ENCODE measurements at regions not wholly inside any gene's neighbourhood (a gene's known extent, or its start where the extent isn't known, plus 50 kb on each side); places are given as distances from the start of the nearest gene placed in this dataset.

DNA sequence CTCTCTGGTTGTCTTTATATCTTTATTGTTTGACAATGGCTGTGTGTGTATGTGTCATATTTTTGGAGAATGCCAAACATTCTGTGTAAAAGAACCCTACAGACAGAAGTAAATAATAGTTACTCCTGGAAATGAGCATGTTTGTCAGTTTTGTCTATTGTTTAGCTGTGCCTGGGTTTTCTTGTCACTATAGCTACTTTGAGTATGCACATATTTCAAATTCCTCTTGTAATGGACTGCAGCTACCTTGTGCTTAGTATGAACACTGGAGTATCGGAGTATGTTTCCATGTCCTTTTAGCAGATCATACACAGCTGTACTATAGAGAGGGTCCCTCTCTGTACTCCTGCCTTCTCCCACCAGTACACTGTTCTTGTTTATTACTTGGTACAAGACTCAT, 58.0 kb upstream of the DOCK10 start:
- ChIA-PET POLR2A (no interaction called here), CTCF (no interaction called here)
- no peak for DNase-seq (ENCODE audit: low read depth)
- Histone ChIP-seq H3K36me3 (ENCODE audit: control insufficient read depth, insufficient read depth, low read length) (no peaks in the 10 kb centered on the region), H3K4me3 (ENCODE audit: low read depth, low read length) (no peak overlapping the region), H3K27me3 (ENCODE audit: control insufficient read depth, insufficient read depth, low read length) (no peaks in the 10 kb centered on the region)
- TF ChIP-seq, protein P1, sequence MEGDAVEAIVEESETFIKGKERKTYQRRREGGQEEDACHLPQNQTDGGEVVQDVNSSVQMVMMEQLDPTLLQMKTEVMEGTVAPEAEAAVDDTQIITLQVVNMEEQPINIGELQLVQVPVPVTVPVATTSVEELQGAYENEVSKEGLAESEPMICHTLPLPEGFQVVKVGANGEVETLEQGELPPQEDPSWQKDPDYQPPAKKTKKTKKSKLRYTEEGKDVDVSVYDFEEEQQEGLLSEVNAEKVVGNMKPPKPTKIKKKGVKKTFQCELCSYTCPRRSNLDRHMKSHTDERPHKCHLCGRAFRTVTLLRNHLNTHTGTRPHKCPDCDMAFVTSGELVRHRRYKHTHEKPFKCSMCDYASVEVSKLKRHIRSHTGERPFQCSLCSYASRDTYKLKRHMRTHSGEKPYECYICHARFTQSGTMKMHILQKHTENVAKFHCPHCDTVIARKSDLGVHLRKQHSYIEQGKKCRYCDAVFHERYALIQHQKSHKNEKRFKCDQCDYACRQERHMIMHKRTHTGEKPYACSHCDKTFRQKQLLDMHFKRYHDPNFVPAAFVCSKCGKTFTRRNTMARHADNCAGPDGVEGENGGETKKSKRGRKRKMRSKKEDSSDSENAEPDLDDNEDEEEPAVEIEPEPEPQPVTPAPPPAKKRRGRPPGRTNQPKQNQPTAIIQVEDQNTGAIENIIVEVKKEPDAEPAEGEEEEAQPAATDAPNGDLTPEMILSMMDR (IDR thresholded peaks at IDR 0.05; ENCODE audit: insufficient read depth, low read depth, low read length) = no peak

DNA sequence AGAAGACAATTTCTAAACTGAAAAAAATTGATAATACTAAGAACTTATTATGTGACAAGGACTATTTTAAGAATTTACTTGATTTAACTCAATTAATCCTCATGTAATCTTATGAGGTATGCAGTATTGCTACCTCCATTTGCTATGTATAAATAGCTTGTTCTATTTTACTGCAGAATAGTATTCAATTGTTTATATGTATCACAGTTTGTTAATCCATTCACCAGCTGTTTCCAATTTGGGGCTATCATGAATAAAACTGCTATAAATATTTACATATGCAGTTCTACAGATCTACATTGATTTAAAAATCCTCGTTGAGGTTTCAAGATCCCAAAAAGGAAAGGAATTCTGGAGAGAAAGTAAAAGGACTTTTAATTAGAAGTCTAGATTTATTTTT, 54.8 kb upstream of the DOCK10 start:
- ChIA-PET CTCF (interaction anchor here (0.5 to 1.5 kb wide), 3 partner anchors 14 to 1517 kb away, joined by 3 read pairs; no protein-coding TSS in a partner anchor), POLR2A (interaction anchor here (0.6 kb wide), 1 partner anchor 35 kb away, joined by 3 read pairs; no protein-coding TSS in a partner anchor)
- H3K27me3 ChIP-seq (ENCODE audit: control insufficient read depth, insufficient read depth, low read length) = no peaks in the 10 kb centered on the region
- H3K36me3 ChIP-seq (ENCODE audit: control insufficient read depth, insufficient read depth, low read length) = no peaks in the 10 kb centered on the region
- TF ChIP-seq, protein P1 (IDR thresholded peaks at IDR 0.05; ENCODE audit: insufficient read depth, low read depth, low read length) = no peak
- H3K4me3 ChIP-seq (ENCODE audit: low read depth, low read length) = no peak overlapping the region
- DNase-seq (ENCODE audit: low read depth) = no peak
